NCI-H446 treated with DMSO at 0.1 percent for 48 hours (cell line): ENCODE measurements at regions not wholly inside any gene's neighbourhood (a gene's known extent, or its start where the extent isn't known, plus 50 kb on each side); places are given as distances from the start of the nearest gene placed in this dataset.

Source experiments
- DNase-seq: peaks from one replicate; lab custom pipeline; 2025; lab: John Stamatoyannopoulos, UW

DNA sequence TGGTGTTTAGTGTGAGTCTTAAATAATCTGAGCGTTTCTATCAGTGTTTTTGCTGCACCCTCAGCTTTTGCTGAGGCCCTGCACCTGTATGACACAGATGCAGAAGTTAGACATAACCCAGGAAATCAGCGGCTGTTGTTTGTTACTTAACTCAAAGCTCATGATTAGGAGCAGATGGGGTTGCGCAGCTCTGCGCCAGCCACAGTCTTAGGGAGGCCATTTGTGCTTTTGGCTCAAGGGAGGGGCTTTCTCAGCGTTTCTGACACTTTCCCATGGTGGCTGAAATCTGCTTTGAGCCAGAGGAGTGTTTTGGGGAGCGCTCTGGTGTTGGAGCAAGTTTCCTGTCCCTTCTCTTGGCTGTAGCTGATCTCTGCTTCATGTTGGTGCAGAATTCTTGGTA is 433.8 kb downstream of the NAF1 start:
- no peak for DNase-seq

DNA sequence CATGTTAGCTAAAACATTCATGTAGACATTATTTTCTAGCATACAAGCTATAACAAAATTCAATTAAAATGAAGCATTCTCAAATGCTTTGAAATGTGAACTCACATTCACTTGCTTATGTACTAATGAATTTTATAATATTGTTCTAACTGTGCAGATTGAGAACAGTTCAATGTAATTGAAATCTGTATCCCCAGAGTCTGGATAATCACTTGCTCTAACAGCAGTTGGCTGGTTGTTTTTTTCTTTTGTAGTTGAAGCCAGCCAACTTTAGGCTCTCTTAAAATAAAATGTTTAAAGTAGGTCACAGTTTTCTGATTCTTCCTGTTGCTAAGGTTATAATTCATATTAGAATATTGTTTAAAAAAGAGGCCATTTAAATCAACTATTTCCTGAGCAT is 438.9 kb downstream of the NAF1 start:
- no peak for DNase-seq

DNA sequence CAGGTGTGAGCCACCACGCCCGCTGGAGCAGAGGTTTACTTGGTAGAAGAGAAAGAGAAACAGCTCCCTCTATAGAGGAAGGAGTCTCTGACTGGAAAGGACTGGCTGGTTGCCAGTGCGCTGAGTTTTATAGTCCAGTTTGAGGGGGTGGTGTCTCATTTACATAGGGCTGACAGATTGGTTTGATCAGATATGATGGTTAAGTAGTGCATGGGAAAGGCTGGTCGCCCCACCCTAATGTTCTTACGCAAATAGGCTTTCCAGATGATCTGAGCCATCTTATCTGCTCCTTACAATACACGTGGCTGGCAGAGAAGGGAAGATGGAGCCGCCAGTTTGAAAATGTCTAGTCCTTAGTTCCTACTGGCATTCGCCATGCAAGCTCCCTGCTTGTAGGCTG is 439.5 kb downstream of the NAF1 start:
- DNase-seq: no peak

DNA sequence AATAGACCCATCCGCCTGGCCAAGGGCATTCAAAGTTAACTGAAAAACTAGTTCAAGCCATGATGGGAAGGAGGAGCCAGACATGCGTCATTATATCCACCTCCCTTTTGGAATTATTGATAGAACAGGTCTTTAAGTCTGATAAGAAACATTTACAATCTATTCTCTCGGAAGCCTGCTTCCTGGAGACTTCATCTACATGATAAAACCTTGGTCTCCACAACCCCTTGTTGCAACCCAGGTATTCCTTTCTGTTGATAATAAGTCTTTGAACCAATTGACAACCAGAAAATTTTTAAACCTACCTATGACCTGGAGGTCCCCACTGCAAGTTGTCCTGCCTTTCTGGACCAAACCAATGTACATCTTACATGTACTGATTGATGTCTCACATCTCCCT is 451.3 kb downstream of the NAF1 start:
- DNase-seq: no peak

DNA sequence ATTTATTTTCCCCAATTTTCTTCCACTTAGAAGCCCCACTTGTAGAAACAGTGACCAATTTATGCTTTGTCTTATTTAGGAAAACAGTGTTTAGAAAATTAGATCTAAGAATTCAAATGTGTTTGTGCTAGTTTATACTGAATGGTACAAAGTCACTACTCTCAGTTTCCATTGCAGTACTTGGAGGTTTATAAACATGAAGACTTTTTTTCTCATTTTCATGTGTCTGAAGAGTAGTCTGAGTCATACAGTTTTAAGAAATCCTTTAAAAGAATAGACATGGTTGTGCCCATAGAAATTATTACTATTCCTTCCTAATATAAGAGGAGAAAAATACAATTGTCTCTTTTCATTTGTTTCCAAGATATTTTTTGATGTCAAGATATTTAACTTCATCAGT is 458.7 kb downstream of the NAF1 start:
- DNase-seq: no peak

DNA sequence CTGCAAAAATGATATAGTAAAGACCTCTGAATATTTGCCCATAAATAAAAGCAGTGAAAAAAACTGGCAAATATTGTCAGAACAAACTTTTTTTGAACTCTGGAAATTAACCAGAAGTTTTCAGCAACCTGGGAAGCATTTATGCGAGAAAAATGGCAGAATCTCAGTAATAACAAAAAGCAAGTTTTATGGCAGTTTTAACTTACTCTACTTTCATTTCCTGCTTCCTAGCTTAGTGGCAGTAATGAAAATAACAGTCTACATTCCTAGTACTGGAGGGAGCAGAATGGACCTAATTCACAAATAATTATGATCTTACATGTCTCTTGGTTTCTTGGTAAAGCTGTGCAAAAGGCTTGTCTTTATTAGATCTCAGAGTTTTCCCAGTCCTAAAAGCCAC is 460.1 kb downstream of the NAF1 start:
- no peak for DNase-seq

DNA sequence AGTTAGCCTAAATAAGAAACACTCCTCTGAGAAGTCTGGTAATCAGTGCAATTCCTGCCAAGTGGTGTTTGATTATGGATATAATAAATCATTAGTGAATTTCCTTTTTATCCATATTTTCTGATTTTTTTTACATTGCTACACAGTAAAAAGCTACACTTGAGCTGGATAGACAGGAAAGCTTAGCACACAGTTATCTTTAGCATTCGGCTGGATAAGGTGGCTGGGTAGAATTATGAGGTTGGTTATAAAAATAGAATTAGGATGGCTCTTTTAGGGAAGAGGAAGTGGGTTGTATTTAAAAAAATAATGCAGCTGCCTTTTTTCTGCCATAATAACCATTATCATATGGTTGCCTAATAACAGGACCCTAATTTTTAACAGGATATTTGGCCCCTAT is 460.6 kb downstream of the NAF1 start:
- DNase-seq: no peak

DNA sequence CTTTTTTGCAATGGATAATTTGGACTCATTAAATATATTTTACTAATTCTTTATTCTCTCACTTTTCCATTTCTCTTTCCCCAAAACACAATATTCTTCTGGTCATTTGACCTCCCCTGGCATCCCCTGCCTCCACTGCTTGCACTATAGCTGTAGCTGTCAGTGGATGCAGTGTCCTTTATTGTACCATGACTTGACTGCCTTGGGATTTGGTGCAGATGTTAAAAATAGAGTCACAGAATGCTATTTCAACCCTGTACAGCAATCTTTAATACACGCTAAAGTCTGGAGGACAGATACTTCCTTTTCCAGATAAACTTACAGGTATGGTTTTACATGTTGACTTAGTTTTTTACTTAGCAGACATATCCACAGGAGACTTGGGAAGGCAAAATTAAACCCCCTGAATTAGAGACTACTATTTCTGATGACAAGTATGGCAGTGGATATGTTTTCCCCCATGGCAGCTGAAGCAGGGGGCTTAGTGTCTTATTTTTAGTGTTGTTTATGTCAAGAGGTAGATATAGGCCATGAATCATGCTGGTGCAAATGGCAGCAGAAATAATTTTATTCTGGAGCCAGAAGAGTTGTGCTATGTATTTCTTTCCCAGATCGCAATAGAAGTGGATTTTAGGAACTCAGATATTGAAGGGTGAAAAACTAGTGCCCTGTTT is 461.4 kb downstream of the NAF1 start:
- no peak for DNase-seq

DNA sequence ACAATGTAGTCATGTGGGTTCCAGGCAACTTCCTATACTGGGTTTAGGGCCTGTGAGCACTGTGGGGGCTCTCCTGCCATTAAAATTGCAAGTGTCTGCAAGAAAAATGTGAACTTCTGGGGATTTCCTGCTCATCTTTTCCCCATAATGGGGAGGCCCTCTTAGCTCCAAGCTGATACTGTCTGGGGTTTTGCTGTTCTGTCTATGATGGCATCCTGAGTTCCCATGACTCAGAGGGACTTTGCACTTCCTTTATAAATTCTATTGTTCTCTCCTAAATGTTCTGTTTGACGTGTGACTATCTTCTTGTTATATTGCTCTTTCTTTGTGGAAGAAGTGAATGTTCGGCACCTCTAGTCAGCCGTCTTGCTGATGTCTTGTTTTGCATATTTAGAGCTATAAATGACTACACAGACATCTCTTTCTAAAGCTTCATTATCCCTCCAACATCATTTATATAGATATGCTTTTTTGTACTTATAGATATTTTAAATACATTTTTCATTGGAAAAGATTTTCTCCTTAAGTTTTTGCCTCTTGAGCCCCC is 465.8 kb downstream of the NAF1 start:
- DNase-seq: no peak

DNA sequence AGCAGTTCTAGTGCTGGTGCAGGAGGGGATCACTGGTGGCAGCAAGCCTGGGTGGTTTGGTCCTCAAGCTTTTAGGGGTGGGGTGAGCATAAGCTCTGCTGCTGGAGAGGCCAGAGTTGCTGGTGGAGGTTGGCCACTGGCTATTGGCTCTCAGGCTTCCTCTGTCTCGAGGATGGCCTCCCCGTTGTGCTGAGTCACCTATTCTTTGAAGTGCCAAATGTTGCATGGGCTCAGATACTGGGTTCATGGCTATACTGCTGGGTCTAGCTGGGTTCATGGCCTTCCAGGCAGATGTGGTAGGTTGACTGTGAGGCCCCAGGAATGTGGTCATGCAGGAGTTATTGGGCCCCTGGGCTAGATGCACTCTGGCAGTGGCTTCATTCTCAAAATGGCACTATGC is 466.3 kb downstream of the NAF1 start:
- DNase-seq: no peak

DNA sequence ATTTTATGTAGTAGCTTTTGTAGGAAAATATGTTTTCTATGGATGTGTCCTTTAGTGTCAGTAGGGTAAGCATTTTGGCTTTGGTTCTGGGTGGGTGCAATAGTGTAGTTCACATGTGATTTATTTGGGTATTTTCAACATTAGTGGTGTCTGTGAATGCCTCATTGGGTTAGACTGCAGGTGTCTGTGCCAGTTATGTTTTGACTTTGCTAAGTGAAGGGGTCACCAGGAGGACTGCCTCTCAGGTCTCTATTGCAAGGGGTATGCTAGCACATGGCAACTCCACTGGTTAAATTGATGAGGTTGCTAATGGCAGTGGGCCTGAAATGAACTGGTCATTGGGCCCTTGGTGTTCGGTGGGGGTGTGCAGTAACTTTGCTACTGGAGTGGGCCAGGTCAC is 467.1 kb downstream of the NAF1 start:
- no peak for DNase-seq

DNA sequence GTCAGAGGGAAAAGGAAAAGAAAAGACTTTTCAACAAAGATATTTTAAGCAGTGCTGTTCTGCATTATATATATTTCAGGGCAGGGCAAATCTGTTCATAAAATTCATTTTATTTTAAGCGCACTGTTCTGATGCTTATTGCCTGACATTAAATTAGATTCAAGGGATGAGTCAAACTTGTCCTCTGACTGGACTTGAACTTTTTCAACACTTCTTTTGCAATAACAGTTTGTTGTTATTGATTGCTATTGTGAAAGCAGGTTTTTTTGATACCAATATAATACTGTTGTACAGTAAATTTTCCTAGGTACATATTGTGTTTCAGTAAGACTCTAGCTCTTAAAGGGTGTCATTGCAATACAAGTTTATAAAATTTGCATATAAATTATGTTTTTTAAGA is 481.3 kb downstream of the NAF1 start:
- no peak for DNase-seq

DNA sequence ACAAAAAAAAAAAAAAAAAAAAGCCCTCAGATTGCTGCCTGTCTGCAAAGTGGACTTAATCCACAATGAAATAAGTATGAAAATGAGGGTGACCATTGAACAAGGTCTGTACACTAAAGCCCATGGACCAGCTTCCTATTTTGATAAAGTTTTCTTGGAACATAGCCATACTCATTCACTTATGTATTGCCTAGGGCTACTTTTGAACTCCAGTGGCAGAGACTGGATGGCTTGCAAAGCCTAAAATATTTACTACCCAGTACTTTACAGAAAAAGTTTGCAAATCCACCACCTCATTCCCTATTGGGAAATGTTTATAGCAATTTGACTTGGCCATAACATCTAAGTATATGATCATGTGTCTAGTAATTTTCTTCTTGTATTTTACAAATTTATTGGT is 481.7 kb downstream of the NAF1 start:
- no peak for DNase-seq

DNA sequence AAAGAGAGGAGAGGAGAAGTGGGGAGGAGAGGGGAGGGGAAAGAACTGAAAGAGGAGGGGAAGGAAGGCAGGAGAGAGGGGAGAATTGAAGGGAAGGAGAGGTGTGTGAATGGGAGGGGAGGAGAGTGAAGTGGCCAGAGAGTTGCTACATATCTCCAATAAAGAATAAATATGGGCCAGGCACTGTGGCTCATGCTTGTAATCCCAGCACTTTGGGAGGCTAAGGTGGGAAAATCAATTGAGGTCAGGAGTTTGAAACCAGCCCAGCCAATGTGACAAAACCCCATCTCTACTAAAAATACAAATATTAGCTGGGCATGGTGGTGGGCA is 482.4 kb downstream of the NAF1 start:
- DNase-seq: no peak

DNA sequence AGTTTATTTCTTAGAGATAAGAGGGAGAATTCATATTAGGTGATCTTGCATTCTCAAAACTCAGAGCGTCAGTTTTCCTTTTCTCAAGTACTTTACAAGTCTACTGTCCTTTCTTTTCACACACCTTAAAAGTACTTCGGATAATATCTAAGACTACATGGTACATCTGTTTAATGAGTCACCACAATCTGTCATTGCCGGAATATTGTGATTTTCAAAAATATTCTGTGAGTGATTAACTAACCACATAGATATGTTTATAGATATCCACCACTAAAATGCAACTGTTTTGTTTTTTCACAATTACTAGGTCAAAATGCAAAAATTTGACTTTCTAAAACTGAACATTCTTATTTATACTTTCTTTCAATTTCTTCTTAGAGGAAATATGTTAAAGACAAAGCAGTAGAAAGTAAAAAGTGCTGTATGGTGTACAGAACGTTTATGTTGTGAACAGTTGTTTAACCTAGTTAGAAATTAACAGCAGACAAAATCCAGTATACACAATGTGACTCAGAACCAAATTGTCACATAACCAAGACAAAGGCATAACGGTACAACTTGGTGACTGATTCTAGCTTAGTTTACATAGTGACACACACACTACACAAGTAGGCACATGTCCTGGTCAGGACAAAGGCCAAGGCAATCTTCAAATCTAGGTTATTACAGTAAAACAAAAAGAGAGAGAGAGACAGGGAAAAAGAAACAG is 482.9 kb downstream of the NAF1 start:
- DNase-seq: no peak

DNA sequence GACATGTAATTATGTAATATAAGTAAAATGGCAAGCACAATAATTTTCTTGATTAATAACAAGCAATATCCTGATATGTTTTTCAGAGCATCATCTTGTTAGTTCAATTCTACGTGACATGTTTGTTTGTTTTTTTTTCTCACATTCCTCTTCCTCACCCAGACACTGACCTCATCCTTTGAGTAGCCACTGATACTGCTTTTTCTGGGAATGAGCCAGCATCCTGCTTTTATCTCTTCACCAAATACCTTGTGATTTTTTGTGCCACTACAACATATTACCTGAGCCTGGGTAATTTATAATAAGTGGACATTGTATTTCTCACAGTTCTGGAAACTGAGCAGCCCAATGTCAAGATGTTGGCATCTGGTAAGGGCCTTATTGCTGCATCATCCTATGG is 484.0 kb downstream of the NAF1 start:
- DNase-seq: no peak

DNA sequence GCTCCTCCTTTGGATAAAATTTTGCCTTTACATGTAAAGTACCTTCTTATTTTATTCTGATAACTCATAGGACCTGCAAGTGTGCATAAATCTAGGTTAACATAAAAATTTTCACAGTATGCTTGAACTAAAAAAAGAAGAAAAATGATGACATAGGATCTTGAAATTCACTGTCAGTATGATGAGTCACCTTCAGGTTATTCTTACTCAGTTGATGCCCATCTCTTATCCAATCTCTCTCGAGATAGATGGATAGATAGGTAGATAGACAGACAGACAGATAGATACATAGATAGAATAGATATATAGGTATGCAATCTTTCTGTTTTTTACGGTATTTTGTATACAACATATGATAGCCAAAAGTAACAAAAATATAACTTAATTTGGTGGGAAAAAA is 485.5 kb downstream of the NAF1 start:
- DNase-seq: no peak

DNA sequence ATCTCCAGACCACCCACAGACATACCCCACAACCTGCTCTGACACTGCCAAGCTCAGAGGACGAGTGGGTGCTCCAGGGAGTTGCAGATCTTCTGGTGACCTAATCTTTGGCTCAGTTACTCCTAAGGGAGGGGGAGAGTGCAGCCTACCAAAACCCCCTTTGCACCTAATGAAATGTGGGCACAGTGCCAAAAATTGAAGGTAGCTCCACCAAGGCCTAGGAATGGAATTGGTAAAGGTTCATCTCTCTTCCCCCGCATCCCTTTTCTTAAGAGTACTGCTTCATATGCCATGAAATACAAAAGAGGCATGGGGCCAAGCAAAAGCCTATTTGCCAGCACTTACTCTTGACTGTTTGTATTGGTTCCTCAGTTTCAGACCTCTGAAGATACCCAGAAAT is 491.0 kb downstream of the NAF1 start:
- DNase-seq: no peak

DNA sequence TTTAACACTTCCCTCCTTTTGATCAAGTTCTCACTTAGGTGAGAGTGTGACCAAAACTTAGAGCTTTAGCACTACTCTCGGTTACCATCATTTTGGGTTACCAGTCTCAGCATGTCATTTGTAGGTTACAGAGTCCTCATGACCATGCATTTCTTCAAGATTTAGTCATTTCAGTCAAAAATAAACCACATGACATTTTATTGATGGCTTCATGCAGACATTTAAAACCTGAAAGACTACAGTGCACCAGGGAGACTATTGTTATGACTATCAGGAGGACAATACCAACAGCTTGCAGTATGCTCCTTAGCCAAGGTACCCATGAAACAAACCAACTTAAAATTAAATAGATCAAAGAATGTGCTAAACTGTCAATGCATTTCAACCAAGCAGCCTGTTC is 498.1 kb upstream of the FSTL5 start:
- DNase-seq: no peak

DNA sequence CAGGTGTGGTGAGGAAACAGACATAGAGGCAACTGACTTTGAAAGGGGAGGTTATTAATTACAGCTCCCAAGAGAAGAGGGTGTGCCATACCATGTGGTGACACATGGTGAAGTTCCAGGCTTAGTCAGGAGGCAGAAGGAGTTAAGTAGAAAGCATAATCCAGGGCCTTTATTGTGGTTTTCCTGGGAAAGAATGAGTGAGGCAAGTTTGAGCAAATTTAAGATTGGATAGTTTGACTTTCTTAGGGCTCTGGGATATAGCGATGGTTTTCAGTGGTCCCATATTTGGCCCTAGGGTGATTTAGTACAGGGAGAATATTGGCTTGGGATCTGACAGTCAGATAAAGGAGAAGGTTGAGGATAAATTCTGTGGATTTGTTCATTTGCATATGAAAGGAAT is 495.9 kb upstream of the FSTL5 start:
- no peak for DNase-seq

DNA sequence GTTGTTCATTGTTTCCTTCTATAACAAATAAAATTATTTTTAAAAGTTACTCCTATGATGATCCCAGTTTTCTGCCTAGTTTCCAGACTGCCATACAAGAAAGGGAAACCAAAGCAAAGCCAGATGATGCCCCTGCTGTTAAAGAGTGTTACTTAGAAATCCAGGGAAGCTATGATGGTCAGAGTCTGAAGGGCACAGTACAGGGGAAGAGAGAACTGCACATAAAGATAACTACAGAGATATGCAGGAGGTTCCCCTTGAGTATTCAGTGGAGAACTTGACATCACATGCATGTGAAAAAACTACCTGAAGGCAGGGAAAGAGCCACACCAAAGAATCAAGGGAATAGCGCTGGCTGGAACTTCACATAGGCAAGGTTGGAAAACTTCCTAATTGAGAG is 494.2 kb upstream of the FSTL5 start:
- no peak for DNase-seq

DNA sequence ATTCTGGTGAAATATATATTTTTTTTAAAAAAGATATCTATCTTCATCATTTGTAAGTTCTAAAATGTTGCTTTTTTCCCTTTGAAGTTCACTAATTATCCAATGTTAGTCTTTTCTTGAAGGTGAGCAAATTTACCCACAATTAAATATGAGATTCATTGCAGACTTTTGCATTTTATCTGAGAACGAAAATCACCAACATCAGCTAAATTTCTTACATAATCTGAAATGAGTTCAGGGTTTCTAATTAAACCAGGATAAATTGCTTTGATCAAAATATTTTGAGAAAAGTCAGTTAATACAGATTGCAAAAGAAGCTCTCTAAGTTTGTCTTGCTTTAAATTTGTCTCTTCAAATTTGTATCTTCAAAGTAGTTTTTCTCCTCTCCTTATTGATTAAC is 486.4 kb upstream of the FSTL5 start:
- no peak for DNase-seq

DNA sequence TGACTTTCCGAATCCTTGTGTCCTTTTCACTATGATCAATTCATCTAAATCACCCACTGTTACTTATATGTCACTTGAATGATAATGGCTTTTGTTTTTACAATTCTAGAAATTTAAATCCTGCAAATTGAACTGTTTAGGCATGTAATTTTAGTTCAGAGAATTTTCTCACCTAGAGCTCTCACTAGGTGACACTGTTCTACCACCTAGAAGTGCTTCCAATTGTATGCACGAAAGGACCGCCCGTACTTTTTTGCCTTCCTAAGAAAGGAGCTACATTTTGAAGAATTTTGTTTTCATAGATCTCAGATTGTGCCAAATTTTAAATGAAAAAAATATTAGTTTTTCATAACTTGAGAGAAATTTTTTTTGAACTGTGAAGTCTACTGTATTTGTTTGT is 481.6 kb upstream of the FSTL5 start:
- DNase-seq: no peak

DNA sequence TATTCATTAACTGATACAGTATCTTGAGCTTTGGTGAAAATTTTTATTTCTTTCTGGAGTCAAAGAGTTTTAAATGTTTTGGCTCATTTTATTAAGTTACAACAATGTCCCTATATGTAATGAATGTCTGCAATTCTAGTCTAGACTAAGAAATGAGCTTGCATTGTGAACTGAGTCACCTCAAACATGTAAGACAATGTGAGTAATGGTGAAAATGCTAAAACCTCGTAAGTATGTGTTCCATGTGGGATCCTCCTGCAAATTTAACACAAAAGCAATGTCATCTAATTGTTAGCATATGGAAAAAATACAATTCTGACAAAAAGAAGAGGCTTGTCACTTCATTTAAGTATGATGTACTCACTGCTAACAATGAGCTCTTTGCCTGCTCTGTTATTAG is 480.5 kb upstream of the FSTL5 start:
- no peak for DNase-seq
